GM18511 (cell line): ENCODE measurements at regions not wholly inside any gene's neighbourhood (a gene's known extent, or its start where the extent isn't known, plus 50 kb on each side); places are given as distances from the start of the nearest gene placed in this dataset.

Source experiments
- ATAC-seq: cut with Tn5 transposase; IDR thresholded peaks from one replicate; pipeline ENCODE4 v1.9.1; 2021; ENCODE audit warnings: mild to moderate bottlenecking, moderate library complexity; ENCODE audit not compliant: unreplicated experiment

DNA sequence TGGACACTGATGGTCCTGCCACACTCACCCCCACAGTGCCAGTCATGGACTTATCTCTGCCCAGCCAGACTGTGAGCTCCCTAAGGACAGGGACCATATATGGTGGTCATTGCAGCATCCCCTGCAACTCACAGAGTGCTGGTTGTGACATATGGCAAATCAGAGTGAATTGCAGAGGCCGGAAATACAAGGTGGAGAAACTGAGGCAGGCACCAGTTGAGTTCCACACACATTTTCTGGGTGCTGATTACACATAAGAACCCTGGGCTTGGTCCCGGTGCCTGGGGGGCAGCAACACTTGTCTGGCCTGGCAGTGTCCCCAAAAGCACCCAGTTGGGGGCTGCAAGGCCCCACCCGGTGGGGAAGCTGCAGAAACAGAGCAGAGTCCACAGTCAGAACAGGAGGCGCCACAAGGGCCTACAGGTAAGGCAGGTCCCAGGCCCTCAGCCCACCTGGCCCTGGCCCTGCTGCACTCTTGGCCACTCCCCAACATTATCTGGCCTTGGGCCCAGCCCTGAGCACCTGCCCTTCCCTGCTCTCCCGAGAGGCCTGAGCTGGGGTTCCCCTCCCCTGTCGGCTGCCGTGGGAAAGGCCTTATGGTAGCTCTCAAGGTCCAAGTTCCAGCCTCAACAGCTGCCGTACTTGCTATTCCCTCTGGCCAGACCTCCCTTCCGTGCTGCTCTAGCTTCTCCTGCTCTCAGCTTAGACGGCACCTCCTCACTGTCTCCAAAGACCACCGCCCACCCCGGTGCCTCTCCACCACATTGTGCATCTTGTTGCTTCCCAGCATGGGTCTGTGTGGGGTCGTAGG, 140.8 kb upstream of the PTPN1 start:
- no peak for ATAC-seq

DNA sequence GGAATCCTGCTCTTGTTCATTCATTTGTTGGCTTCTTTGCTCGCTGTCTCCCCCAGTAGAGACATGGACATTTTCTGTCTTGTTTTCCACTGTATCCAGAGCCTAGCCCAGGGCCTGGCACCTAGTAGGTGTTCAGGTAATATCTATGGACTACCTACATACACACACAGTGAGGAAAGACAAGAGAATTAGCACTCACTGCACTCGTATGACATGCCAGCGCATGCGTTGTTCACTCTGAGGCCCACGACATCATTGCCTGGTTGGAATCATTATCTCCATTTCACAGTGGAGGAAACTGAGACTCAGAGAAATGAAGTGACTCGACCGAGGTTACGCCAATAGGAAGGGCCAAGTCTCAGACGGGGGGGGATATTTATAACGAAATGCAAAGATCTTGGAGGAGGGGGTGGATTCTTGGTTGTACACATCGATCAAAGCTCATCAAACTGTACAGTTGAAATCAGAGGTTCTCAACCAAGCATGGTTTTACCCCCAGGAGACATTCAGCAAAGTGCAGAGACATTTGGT, 140.1 kb upstream of the PTPN1 start:
- ATAC-seq, result no peak

DNA sequence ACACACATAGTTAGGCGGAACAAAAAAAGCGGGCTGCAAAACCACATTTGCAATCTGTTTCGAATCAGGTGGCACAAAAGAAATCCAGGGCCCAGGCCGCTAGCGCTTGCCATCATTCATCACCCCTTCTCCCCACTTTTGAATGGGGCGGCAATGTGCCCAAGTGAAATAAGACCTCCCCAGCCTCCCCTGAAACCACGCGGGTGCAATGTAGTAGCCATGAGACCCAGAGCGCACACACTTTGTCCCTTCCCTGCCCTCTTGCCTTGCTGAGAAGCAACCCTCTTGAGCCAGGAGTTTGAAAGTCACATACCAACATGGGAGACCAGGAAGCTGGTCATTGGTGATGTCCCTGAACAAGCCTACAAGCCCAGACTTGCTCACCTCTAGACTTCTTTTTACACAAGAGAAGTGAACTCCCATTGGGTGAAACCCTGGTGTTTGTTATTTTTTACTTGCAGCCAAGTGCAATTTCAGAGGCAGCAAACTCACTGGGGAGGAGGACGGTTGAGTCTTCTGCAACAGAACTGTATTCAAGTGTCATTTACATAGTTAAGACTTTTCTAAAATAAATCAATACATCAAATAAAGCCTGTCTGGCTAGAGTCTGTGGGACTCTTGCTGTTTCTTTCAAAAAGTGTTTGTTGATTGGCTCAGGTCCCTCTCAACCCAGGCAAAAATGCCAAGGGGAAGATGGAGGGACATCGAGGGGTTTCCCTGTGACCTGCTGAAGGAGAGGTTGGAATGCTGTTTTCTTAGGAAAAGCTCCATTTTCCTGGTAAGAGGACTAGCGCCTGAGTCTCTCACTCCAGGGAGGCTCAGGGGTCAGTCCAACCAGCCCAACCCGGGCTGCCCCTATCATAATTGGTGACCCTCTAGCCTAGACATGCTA, 138.1 kb upstream of the PTPN1 start:
- ATAC-seq, result no peak

DNA sequence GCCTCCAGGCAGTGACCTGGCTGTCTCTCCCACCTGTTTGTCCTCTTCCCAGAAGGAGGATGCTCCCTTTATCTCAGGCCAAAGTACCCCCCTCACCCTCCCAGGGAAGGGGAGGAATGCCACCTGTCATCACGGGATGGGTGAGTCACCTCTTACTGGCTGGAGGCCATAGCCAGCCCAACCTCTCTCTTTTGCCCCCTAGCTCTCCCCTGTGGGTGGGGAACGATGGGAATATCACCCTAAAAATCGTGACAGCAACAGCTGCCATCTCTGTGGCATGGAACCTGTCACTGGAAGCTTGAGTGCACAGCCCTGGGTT, 137.5 kb upstream of the PTPN1 start:
- ATAC-seq, result no peak

DNA sequence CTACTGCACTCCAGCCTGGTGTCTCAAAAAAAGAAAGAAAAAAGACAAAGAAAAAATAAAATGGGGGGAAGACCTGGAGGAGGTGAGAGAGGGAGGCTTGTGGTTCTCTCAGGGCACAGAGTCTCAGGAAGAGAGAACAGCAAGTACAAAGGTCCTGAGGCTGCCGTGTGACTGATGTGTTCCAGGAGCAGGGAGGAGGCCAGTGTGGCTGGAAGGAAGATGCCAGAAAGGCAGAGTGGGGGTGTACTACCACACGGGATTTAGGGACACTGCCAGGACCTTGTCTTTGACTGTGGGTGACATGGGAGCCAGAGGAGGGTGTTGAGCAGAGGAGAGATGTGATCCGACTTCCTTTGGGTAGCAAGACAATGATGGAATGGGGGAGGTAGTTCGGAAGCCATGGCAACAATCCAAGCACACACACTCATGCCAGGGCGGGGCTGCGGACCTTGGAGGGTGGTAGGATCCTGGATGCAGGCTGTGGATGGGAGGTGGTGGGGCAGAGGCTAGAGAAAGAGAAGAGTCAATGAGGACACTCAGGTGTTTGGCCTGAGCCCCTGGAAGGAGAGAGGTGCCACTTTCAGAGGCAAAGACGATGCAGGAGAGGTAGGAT, 136.4 kb upstream of the PTPN1 start:
- no peak for ATAC-seq

DNA sequence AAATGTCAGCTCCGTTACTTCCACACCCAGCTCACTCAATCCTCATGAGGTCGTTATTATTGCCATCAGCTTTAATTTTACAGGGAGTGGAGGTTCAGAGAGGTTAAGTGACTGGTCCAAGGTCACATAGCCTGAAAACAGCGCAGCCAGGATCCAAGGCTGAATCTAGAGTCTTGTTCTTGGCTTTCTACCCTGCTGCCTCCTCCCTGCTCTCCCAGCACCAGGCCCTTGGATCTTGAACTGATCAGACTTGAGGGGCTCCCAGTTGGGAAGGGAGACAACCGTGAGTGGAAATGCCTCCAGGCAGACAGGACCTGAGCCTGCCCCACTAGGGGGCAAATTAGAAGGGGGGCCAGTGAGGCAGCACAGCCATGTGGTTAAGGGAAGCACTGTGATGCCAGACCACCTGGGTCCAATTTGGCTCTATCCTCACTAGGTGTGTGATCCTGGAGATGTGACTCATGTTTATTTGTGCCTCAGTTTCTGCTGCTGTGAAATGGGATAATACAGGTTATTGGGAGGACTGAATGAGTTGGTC, 135.6 kb upstream of the PTPN1 start:
- no peak for ATAC-seq

DNA sequence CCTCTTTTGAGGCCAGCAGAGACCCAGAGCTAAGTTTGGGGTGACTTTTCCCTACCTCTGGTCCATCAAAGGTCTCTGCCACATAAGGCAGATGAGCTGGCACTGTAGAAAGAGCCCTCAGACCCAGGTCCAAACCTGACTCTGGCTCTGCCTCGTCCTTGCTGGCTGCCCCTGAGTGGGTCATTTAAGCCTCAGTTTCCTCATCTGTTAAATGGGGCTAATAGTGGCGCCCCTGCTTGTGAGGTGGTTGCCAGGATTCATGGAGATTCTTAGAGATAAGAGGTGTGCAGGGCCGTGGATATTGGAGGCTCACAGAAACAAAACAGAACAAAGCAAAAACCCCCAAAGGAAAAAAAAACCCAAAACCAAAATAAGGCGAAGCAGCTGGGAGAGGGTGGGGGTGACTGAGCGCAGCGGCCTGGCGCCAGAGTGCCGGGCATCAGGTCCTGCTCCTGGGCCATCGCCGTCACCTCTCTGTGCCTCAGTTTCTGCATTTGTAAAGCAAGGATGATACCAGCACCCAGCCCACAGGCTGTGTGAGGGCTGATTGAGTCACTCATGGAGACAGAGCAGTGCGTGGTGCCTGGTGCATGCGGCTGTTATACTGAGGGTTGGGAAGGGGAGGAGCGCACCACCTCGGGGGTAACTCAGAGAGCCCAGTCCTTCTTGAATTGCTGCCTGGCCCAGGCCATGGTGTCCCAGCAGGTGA, 133.8 kb upstream of the PTPN1 start:
- ATAC-seq, result no peak

DNA sequence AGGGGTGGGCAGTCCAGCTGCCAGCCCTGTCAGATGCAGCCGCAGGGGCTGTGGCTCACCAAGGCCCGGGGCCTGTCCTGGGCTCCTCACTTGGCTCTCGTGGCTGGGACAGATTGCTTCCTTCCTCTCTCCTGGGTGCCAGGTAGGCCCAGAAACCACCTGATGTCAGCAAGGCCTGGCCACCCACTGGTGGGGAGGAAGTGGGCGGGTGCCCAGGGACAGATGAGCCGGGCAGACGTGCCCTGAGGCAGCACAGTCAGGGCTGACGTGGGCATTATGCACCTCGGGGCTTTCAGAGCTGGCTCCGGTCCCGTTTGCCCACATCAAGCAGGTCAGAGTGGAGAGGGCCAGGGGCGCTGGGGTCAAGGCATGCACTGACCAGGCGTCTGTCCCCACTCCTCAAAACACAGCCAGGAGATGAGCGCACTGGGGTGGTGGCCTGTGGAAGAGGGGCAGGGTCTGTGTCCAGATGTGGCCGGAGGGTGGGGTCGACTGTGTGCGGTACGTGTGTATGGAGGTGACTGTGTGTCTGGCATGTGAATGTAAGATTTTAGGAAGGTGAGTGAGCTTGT, 133.2 kb upstream of the PTPN1 start:
- ATAC-seq, result no peak

DNA sequence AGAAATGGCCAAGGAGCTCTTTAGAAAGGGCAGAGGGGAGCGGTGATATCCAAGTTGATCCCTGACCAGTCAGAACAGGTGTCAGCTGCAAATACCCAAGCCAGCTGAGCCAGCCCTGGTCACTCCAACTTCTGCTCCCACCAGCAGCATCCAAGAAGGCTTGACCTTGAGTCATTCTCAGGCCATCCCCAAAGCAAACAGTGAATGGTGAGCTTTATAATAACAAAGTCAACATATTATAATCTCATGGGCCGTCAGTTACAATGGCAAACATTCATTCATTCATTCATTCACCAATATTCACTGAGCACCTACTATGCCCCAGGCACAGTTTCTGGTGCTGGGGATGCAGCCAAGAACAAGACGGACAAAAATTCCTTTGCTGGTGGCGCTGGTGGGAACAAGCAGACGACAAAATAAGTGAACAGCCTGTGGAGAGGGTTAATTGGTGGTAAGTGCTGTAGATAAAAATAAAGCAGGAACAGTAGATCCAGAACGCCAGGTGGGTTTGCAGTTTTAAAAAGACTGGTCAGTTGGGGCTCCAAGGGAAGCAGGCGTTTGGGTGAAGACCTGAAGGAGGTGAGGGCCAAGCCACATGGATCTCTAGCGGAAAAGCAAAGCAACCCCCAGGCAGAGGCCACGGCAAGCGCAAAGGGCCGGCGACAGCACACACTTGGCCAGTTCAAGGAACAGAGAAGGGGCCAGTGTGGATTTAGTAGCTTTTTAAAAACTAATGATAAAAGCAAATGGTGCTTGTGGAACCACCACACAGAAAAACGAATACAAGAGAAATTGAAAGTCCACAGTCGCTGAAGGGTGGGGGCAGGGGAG, 131.8 kb upstream of the PTPN1 start:
- ATAC-seq, result no peak

DNA sequence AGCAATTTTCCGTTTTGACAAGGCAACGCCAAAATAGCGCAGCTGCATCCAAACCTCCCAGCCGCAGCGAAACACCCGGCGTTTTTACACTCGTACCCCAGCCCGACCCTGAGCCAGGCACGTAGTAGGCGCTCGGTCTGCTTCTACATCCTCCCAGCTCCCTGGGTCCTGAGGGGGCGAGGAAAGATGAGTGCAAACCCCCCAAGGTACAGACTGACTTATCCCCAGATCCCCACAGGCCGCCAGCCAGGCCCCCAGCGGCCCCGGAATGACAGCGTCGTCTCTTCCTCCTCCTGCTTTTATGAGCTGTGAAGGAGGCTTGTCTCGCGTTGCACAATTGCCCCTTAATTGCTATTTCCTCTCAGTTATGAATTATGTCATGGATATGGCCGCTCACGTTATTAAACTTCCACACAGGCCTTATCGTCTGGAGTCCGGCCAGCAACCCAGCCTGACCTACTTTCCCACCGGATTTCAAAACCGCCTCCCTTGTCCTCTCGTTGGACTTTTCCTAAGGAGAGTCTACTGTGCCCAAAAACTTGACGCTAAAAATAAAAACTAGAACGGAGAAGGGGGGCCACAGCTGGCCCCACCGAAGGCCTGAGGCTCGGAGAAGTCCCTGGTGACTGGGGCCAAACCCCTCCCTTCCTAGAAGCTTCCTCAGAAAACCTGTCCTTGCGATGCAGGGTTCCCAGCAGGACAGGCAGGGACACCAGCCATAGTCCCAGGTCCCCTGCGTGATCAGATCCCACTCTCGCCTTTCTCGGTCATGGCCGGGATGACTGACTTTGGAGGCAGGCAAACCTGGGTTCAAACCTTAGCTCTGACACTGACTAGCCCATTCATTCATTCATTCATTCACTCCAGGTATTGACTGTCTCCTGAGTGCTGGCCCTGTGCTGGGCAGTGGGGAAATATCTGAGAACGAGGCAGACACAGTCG, 130.9 kb upstream of the PTPN1 start:
- ATAC-seq, result no peak

DNA sequence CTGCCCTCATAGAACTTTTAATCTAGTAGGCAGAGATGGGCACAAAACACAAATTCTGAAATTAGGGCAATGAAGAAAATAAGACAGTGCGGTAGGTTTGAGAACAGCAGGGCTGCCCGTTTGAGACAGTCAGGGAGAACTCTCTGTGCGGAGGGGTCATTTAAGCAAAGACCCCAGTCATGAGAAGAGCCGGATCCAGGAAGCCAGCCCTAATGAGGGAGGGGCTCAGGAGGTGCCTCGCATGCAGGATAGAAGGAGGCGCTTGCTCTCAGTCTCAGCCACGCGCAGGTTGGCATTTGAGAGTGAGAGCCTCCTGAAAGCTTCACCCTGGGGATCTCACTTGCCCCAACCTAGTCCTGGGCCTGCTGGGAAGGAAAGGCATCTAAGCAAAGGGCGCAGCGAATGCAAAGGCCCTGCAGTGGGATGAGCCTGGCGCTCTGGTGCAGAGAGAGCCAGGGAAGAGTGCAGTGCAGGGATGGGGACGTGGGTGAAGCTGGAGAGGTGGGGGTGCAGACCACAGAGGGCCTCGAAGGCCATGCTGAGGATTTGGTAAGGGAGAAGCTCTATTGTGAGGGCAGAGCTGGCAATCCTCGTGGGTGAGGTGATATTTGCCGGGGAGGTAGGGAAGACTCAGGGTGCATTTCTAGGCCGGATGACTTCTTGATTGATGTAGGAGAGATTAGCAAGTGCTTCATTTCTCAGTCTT, 130.0 kb upstream of the PTPN1 start:
- ATAC-seq, result no peak

DNA sequence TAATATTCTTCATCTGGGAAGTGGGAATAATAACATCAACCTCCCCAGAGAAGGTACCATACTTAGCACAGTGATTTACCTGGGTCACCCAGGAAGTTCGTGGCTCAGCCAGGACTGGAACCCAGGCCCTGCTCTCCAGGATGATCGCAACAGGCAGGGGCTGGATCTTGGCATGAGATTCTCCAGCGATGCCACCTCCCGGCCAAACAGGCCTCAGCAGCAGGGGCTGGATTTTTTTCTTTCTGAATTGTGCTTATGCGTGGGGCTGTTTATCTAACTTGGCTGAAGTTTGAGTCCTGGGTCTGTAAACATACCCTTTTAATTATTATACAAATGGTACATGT, 129.5 kb upstream of the PTPN1 start:
- ATAC-seq, result no peak

DNA sequence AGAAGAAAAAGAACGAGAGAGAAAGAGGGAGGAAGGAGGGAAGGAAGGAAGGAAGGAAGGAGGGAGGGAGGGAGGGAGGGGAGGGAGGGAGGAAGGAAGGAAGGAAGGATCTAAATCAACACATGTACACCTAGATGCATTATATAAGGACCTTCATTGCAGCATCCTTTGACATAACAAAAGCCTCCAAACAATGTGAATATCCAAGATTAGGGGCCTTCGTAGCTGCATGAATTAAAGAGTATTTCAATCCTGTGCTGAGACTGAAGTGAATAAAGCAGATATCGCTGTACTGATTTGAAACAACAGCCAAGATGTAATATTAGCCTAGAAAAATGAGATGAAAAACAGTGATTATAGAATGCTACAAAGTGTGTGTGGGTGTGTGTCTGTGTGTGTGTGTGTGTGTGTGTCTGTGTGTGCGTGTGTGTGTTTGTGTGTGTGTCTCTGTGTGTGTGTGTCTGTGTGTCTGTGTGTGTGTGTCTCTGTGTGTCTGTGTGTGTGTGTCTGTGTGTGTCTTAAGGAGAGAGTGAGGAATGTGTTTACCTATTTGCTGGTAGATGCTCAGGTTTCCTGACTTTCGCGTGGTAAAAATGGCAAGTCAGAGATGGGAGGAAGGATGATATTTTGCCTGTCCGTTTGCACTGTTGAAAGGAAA, 129.0 kb upstream of the PTPN1 start:
- no peak for ATAC-seq

DNA sequence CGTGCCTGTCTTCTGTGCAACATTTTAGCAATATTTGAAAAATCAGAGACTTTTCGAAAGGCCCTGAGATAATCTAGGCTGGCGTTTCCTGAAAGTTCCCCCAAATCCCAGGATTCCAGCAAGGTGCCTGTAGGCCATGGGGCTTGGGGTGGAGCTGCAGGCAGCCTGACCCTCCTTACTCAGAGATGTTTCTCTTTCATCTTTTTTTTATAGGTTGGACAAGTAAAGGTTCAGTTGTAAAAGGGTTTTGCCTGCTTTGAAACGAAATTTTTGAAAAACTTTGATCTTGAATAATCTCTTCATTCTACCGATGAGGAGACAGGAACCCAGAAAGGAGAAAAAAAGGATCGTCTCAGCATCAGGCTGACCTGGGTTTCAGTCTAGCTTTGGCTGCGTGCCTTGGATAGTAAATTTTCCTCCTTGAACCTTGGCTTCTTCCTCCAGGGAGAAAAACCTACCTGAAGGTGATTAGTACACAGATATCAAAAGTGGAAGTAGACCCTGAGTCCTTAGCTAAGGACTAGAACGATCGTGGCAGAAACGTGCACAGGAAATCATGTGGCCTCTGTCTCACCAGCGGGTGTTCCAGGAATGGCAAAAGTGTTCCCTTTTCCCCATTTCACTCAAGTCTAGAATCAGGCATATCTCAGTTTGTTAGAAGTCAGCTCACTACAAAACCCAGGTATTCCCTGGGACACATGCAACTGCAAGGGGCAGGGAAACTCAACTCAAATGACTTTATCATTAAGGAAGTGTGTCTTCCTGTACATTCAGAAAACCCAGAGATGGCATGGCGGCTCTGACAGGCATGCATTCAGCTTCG, 128.2 kb upstream of the PTPN1 start:
- ATAC-seq, result no peak

DNA sequence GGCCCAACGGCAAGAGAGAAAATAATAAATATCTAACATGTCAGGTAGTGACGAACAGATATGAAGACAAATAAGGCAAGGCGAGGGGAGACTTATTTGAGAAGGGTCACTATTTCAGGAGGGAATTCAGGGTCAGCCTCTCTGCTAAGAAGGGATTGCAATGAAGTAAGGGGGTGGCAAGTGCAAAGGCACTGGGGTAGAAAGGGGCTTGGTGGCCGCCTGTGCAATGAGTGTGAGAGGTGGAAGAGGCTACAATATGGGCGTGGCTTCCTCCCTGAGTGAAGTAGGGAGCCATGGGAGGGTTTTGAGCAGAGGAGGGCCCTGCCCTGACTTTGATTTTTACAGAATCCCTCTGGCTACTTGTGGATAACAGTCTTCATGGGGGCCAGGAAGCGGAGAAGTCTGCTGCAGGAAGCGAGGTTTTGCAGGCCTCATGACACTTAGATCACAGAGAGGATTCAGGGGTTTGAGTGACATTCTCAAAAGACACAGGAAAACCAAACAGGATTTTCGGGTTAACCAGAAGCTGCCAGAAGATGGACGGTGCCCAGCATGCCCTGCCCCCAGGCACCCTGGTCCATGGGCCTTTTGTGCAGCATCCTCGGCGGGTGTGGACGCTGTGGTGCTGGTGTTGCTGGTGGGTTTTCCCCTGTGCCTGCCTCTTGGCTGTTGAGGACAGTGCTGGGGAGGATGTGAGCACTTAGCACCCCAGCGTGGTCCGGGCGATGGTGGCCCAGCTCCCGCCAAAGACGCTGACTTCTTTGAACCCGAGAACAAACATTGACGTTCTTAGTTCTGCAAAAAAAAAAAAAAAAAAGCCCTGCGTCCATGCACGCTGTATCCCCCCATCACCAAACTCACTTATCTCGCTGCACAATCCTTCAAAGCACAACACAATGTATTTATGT, 124.2 kb upstream of the PTPN1 start:
- ATAC-seq, result no peak

DNA sequence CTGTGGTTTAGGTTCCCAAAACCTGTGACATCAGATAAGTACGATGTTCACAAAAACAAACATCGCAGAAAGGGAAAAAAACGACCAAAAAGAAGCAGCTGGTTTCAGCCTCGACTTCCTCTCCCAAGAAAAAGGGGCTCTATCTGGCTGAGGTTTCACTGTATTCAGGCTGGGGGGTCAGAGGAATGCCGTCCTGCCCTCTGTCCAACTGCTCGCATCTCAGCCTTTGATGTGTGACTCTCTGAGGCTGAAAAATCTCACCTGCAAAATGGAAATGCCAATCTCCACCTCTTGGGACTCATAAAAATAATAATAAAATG, 123.6 kb upstream of the PTPN1 start:
- no peak for ATAC-seq
